ENCODE measurements at regions not wholly inside any gene's neighbourhood (a gene's known extent, or its start where the extent isn't known, plus 50 kb on each side); places are given as distances from the start of the nearest gene placed in this dataset.

GRCh38 chr13:102510072-102510471 lies 86.7 kb upstream of the TPP2 start:
- intact Hi-C loops (cut with DNase I), result no loop called here
- DNase-seq (no peak), ATAC-seq (no peak)
- H3K36me3 ChIP-seq, result no peaks in the 10 kb centered on the region
- H3K27ac ChIP-seq, result no peak overlapping the region
- no peaks in the 10 kb centered on the region for H3K4me1 ChIP-seq
- H3K9me3 ChIP-seq, result no peaks in the 10 kb centered on the region
- H3K4me3 ChIP-seq, result no peak overlapping the region
- no peaks in the 10 kb centered on the region for H3K27me3 ChIP-seq (ENCODE audit: low read depth)
- TF ChIP-seq, protein P1, sequence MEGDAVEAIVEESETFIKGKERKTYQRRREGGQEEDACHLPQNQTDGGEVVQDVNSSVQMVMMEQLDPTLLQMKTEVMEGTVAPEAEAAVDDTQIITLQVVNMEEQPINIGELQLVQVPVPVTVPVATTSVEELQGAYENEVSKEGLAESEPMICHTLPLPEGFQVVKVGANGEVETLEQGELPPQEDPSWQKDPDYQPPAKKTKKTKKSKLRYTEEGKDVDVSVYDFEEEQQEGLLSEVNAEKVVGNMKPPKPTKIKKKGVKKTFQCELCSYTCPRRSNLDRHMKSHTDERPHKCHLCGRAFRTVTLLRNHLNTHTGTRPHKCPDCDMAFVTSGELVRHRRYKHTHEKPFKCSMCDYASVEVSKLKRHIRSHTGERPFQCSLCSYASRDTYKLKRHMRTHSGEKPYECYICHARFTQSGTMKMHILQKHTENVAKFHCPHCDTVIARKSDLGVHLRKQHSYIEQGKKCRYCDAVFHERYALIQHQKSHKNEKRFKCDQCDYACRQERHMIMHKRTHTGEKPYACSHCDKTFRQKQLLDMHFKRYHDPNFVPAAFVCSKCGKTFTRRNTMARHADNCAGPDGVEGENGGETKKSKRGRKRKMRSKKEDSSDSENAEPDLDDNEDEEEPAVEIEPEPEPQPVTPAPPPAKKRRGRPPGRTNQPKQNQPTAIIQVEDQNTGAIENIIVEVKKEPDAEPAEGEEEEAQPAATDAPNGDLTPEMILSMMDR (IDR thresholded peaks at IDR 0.05), result no peak

GRCh38 chr13:102508411-102508810 lies 88.4 kb upstream of the TPP2 start:
- Histone ChIP-seq H3K27me3 (ENCODE audit: low read depth) (no peaks in the 10 kb centered on the region), H3K27ac (no peak overlapping the region), H3K36me3 (no peaks in the 10 kb centered on the region), H3K9me3 (no peaks in the 10 kb centered on the region), H3K4me1 (no peaks in the 10 kb centered on the region), H3K4me3 (no peak overlapping the region)
- no peak for ATAC-seq
- intact Hi-C loops (cut with DNase I), result no loop called here
- no peak for DNase-seq
- TF ChIP-seq, protein P1 (IDR thresholded peaks at IDR 0.05), result no peak

- ATAC-seq, result no peak
- no peaks in the 10 kb centered on the region for H3K36me3 ChIP-seq
- intact Hi-C loops (cut with DNase I), result no loop called here
- TF ChIP-seq, protein P1 (IDR thresholded peaks at IDR 0.05), result no peak
- no peak overlapping the region for H3K4me3 ChIP-seq
- no peak for DNase-seq
- no peaks in the 10 kb centered on the region for H3K4me1 ChIP-seq
- no peaks in the 10 kb centered on the region for H3K27me3 ChIP-seq (ENCODE audit: low read depth)
- no peak overlapping the region for H3K27ac ChIP-seq
- no peaks in the 10 kb centered on the region for H3K9me3 ChIP-seq
Measured at GRCh38 chr13:102504002-102504401, 92.8 kb upstream of the TPP2 start.

DNA sequence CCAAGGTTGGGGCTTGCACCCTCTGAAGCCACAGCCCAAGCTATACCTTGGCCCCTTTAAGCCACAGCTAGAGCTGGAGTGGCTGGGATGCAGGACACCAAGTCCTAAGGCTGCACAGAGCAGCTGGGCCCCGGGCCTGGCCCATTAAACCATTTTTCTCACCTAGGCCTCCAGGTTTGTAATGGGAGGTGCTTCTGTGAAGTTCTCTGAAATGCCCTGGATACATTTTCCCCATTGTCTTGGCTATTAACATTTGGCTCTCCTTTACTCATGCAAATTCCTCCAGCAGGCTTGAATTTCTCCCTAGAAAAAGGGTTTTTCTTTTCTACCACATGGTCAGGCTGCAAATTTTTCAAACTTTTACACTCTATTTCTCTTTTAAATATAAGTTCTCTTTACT lies 93.8 kb upstream of the FGF14 start:
- H3K27ac ChIP-seq, result no peak overlapping the region
- DNase-seq (no peak), ATAC-seq (no peak)

DNA sequence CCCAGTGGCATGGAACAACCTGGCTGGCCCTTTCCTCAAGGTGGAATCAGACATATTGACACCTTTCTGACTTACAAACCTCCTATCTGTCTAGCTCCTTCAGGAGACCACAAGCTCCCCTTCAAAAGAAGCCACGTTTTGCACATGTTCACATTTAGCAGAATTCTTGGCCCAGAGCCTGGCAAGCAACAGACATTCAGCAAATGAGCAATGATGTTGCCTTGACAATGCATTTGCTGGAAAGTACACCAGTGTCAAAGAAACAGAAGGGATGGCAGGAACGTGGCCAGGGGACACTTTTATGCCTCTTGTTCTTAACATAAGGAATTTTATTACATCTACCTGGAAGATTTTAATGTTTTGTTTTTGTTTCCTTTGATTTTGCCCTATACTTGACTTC lies 85.5 kb upstream of the FGF14 start:
- no peaks in the 10 kb centered on the region for H3K4me1 ChIP-seq
- no peaks in the 10 kb centered on the region for H3K9me3 ChIP-seq
- DNase-seq (no peak), ATAC-seq (no peak)
- no peak overlapping the region for H3K4me3 ChIP-seq
- no peaks in the 10 kb centered on the region for H3K36me3 ChIP-seq
- TF ChIP-seq, protein P1 (IDR thresholded peaks at IDR 0.05), result no peak
- no peak overlapping the region for H3K27ac ChIP-seq
- intact Hi-C loops (cut with DNase I), result no loop called here
- H3K27me3 ChIP-seq (ENCODE audit: low read depth), result no peaks in the 10 kb centered on the region

More for the DNA sequence above, 93.8 kb upstream of the FGF14 start:
- Histone ChIP-seq H3K9me3 (no peaks in the 10 kb centered on the region), H3K27me3 (ENCODE audit: low read depth) (no peaks in the 10 kb centered on the region), H3K36me3 (no peaks in the 10 kb centered on the region), H3K4me3 (no peak overlapping the region), H3K4me1 (no peaks in the 10 kb centered on the region)
- TF ChIP-seq, protein P1 (IDR thresholded peaks at IDR 0.05), result no peak
- intact Hi-C loops (cut with DNase I), result no loop called here

DNA sequence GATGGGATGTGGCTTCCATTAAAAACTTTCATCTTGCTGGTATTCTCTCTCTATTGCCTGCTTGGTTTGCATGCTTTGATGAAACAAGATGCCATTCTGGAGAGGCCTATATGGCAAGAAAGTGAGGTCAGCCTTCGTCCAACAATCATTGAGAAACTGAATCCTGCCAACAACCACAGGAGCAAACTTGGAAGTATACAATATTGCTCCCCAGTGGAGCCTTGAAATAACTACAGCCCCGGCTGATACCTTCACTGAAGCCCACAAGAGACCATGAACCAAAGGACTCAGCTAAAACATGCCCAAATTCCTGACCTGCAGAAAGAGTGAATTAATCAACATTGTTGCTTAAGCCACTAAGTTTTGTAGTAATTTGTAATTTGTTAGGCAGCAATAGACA lies 82.5 kb upstream of the FGF14 start:
- DNase-seq, result no peak
- H3K27me3 ChIP-seq (ENCODE audit: low read depth), result no peaks in the 10 kb centered on the region
- H3K4me3 ChIP-seq, result no peak overlapping the region
- TF ChIP-seq, protein P1 (IDR thresholded peaks at IDR 0.05), result no peak
- no peaks in the 10 kb centered on the region for H3K36me3 ChIP-seq
- no peaks in the 10 kb centered on the region for H3K9me3 ChIP-seq
- no peak for ATAC-seq
- no peak overlapping the region for H3K27ac ChIP-seq
- H3K4me1 ChIP-seq, result no peaks in the 10 kb centered on the region
- intact Hi-C loops (cut with DNase I), result no loop called here
